ENCODE measurements at regions not wholly inside any gene's neighbourhood (a gene's known extent, or its start where the extent isn't known, plus 50 kb on each side); places are given as distances from the start of the nearest gene placed in this dataset.

- TF ChIP-seq SIN3A (IDR thresholded peaks at IDR 0.05; ENCODE audit: low read depth) (no peak), CTCF (IDR thresholded peaks at IDR 0.05 in 2 of 3, conservative IDR thresholded peaks at IDR 0.05 in 1 of 3; ENCODE audit: borderline replicate concordance in 1 of 3, insufficient read depth in 1 of 3, low read depth in 2 of 3, low read length in 2 of 3) (no peak), POLR2AphosphoS5 (IDR thresholded peaks at IDR 0.05; ENCODE audit: low read depth, low read length) (no peak), EZH2phosphoT487 (IDR thresholded peaks at IDR 0.05; ENCODE audit: borderline replicate concordance) (no peak), MAX (IDR thresholded peaks at IDR 0.05) (no peak), POLR2A (IDR thresholded peaks at IDR 0.05; ENCODE audit: borderline replicate concordance, extremely low read depth, insufficient read depth, insufficient read length) (no peak), YY1 (IDR thresholded peaks at IDR 0.05; ENCODE audit: extremely low read depth, insufficient replicate concordance, low read depth, low read length) (no peak), CEBPB (IDR thresholded peaks at IDR 0.05; ENCODE audit: low read depth) (no peak), SP1 (IDR thresholded peaks at IDR 0.05; ENCODE audit: low read depth) (no peak), ZFX (IDR thresholded peaks at IDR 0.05) (no peak), ATF3 (IDR thresholded peaks at IDR 0.05) (no peak), REST (IDR thresholded peaks at IDR 0.05; ENCODE audit: low read depth) (no peak)
These were observed 336.0 kb downstream of the ADCYAP1 start for GRCh38 chr18:1240701-1241100.
